NCI-H1694 (cell line): ENCODE measurements at regions not wholly inside any gene's neighbourhood (a gene's known extent, or its start where the extent isn't known, plus 50 kb on each side); places are given as distances from the start of the nearest gene placed in this dataset.

Experiments
- DNase-seq: peaks from one replicate; lab custom pipeline; 2025; lab: John Stamatoyannopoulos, UW

GRCh38 chr15:39350785-39351184 is 230.1 kb upstream of the THBS1 start:
- no peak for DNase-seq

GRCh38 chr15:39354189-39354588 is 226.7 kb upstream of the THBS1 start:
- DNase-seq = no peak

GRCh38 chr15:39357480-39358268 is 223.2 kb upstream of the THBS1 start:
- DNase-seq = no peak

- no peak for DNase-seq
Measured at GRCh38 chr15:39358441-39359041, 222.3 kb upstream of the THBS1 start.

- no peak for DNase-seq
Measured at GRCh38 chr15:39359771-39360170, 221.1 kb upstream of the THBS1 start.

- DNase-seq = no peak
Measured at GRCh38 chr15:39360452-39360851, 220.4 kb upstream of the THBS1 start.

GRCh38 chr15:39361497-39361896 is 219.4 kb upstream of the THBS1 start:
- DNase-seq = no peak

- no peak for DNase-seq
Measured at GRCh38 chr15:39362821-39363561, 217.9 kb upstream of the THBS1 start.

GRCh38 chr15:39363761-39364586 is 216.9 kb upstream of the THBS1 start:
- no peak for DNase-seq

- DNase-seq = no peak
Measured at GRCh38 chr15:39364721-39365120, 216.2 kb upstream of the THBS1 start.

GRCh38 chr15:39365161-39365560 is 215.7 kb upstream of the THBS1 start:
- no peak for DNase-seq

- DNase-seq = no peak
Measured at GRCh38 chr15:39365873-39366272, 215.0 kb upstream of the THBS1 start.

GRCh38 chr15:39367596-39367995 is 213.3 kb upstream of the THBS1 start:
- no peak for DNase-seq

- DNase-seq = no peak
Measured at GRCh38 chr15:39369768-39370167, 211.1 kb upstream of the THBS1 start.

GRCh38 chr15:39376371-39376909 is 204.4 kb upstream of the THBS1 start:
- DNase-seq = no peak

GRCh38 chr15:39381517-39381916 is 199.4 kb upstream of the THBS1 start:
- no peak for DNase-seq

GRCh38 chr15:39388118-39388517 is 192.8 kb upstream of the THBS1 start:
- no peak for DNase-seq

- no peak for DNase-seq
Measured at GRCh38 chr15:39391230-39391629, 189.6 kb upstream of the THBS1 start.

- no peak for DNase-seq
Measured at GRCh38 chr15:39392469-39393047, 188.3 kb upstream of the THBS1 start.

- no peak for DNase-seq
Measured at GRCh38 chr15:39393575-39394335, 187.1 kb upstream of the THBS1 start.

GRCh38 chr15:39394496-39394895 is 186.4 kb upstream of the THBS1 start:
- DNase-seq = no peak
